ENCODE measurements at regions not wholly inside any gene's neighbourhood (a gene's known extent, or its start where the extent isn't known, plus 50 kb on each side); places are given as distances from the start of the nearest gene placed in this dataset.

DNA sequence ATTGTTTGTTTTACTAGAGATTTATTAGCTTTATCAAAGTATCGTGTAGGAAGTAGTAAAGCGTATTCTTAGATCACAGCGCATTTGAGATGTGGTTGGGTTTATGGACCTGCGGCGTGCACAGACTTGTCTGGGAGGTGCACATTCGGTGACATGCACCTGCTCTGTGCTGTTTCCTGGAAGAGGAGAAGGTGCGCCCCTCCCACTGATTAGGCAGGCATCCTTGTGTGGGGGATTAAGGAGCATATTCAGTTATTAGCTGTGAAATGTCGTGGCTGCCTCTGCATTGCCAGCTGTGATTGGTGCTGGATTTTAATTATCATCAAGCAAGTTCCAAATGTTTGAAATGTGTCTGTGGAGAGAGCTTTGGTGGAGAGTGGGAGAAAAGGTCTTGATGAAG, 903.8 kb upstream of the RBFOX1 start:
- ATAC-seq: no peak
- intact Hi-C loops (cut with micrococcal nuclease): no loop called here
- no peak for DNase-seq

DNA sequence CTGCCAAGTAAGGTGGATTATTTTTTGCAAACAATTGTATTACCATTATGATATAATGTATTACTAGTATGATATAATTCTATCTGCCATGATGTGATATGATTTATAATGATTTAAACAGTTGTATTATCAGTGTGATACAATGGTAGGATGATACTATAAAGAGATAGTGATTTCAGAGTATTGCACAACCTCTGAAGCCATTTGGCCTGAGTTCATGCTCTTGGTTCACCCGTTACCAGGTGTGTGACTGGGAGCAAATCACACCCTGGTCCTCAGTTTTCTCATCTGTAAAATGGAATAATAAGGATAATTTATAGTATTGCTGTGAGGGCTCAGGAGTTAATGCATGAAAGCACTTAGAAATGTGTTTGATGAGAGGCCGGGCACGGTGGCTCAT, 905.0 kb upstream of the RBFOX1 start:
- intact Hi-C loops (cut with micrococcal nuclease): no loop called here
- DNase-seq: no peak
- ATAC-seq: no peak

DNA sequence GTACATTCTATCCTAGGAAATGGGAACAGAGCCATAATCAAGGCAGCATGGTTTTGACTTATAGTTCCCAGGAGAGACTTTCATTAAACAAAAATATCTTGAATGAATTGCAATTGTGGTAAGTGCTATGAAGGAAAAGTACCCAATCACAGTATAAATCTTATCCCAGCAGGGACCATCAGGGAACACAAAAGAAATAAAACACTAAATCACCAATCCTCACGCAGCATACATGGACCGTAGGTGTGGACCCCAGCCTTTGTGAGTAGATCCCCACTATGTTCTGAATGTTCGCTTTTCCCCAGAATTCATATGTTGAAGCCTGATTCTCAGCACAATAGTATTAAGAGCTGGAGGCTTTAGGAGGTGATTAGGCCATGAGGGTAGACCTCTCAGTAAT, 925.0 kb upstream of the RBFOX1 start:
- ATAC-seq: no peak
- intact Hi-C loops (cut with micrococcal nuclease): no loop called here
- DNase-seq: no peak

DNA sequence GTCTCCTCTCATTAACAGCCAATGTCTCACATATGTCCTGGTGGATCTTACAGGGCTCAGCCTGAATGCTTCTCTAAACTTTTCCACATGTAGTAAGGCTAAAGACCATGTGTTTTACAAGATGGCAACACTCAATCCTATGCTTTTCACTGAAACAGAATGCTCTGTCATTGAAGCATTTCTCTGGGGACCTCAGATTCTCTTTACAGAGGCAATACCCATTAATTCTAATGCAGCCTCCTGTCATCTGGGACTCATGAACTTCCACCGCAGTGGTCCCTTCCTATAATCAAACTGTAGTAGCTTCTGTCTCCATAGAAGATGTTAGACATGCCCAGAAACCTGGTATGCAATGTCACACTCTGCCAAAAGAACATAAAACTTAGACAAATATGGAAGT, 926.6 kb upstream of the RBFOX1 start:
- ATAC-seq (no peak), DNase-seq (no peak)
- intact Hi-C loops (cut with micrococcal nuclease): no loop called here

GRCh38 chr16:6382924-6383459, 949.7 kb upstream of the RBFOX1 start:
- ATAC-seq (no peak), DNase-seq (no peak)
- intact Hi-C loops (cut with micrococcal nuclease): no loop called here

- DNase-seq: no peak
- no peak for ATAC-seq
- intact Hi-C loops (cut with micrococcal nuclease): no loop called here
These were observed 950.7 kb upstream of the RBFOX1 start for GRCh38 chr16:6381896-6382295.

DNA sequence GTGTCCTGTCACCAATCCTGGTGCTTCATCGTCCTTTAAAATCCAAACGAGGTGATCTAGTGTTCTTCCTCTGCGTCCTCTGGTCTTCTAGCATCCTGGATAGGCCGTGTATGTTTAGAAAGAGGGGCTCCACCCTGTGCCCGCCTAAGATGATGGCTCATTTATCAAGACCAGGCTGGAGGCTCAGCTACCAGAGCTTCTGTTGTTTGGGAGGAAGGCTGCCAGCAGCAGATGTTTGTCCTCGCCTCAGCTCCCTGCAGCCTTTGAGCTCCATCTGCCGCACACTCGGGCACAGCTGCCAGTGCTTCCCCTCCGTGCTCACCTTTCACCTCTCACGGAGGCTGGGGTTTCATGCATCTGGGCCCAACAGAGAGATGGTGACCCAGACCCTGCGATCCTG, 954.7 kb upstream of the RBFOX1 start:
- intact Hi-C loops (cut with micrococcal nuclease): no loop called here
- no peak for DNase-seq
- no peak for ATAC-seq

- DNase-seq: no peak
- ATAC-seq: no peak
- intact Hi-C loops (cut with micrococcal nuclease): no loop called here
These were observed 957.1 kb upstream of the RBFOX1 start for GRCh38 chr16:6375465-6376075.

DNA sequence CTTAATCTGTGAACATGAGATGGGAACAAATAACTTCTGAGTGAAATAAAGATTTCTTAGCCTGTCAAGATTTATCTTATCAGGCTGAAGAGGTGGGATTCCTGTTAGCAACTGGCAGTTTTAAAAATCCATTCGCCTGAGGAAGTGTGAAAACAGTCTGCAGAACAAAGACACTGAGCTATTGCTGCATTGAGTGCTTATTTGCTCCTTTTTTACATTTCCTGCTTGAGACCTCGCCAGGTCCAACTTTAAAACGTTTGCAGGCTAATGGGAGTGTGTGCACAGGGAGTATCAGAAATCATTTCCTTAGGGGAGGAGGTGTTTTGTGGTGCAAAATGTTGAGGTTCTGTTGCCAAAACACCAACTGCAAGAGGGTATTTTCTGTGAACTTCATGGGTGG, 957.8 kb upstream of the RBFOX1 start:
- intact Hi-C loops (cut with micrococcal nuclease): no loop called here
- DNase-seq (no peak), ATAC-seq (no peak)

DNA sequence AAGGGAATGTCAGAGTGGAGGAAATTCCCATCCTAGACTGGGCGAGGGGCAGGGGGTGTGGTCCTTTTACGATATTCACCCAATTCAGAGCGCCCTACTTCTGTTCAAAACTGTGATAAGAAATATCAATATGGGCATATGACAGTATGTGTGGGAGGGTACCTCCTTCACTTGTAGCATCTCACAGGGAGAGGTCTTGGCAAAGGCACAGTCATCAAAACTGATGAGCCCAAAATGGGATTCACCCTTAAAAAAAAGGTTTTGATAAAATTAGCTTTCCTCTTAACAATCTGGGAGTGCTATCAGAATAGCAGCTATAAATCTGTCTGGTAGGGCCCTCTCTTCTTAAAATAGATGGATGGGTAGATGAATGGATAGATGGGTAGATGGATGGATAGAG, 967.8 kb upstream of the RBFOX1 start:
- ATAC-seq (no peak), DNase-seq (no peak)
- intact Hi-C loops (cut with micrococcal nuclease): no loop called here

DNA sequence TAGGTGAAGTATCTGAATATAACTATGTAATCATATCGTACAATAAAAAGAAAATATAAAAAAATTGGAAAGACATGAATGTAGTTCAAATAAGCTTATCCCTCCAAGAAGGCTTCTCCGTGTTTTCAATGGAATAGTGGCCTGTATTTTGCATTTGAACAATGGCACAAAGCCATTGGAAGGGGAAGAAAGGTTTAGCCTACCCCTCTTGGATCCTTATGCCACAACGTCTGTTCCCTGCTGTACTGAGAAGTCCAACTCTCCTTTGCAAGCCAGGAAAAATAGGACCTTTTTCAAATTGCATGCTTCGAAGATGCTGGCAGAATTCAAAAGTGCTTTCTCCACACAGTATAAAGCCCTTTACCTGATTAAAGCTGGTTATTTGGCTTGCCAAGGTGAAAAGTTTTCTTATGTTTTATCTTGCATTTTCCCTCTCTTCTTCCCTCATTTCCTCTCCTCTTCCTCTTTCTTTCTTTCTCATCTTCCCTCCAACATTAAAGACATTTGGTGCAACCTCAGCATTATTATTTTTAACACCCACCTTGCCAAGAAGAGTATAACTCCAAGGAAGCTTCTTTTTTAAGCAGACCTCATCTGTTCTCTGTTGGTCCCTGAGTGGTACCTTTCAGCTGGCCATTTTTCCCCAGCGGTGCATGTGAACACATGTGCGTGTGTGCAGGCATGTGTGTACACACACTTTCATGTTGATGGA, 968.6 kb upstream of the RBFOX1 start:
- DNase-seq (no peak), ATAC-seq (no peak)
- intact Hi-C loops (cut with micrococcal nuclease): no loop called here

DNA sequence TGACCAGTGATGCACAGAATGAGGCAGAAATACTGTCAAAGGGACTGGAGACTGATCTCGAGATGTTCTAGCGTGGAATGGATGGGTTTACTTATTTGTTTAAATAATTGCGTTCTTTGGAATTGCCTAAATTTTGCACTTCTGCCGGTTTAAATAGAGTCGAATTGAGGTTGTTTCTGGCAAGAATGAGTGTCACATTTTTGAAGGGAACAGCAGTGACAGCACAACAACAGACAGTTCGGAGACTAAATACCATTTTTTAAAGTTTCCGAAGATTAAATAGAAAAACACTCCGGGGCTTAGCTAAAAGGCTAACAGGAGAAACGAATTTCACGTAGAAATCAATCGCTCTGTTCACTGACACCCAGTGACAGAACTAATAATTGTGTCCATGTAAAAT, 969.2 kb upstream of the RBFOX1 start:
- no peak for DNase-seq
- intact Hi-C loops (cut with micrococcal nuclease): no loop called here
- ATAC-seq: no peak

DNA sequence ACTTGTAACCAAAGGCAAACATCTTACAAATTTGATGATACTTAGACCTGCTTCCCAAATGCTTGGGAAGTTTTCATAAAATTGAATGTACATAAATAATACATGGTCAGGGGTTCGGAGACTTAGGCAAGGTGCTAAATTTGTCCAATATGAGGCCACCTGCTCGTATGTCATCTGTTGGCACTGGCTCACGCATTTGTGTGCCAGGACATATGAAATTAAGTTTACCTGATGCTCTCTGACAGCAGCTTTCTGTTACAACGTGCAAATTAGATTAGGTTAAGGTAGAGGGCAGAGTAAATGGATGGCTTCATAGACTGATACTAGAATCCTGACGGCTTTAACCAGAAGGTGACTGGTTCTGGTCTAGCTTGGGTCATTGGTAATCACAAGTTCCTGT, 970.3 kb upstream of the RBFOX1 start:
- no peak for ATAC-seq
- DNase-seq: no peak
- intact Hi-C loops (cut with micrococcal nuclease): no loop called here

DNA sequence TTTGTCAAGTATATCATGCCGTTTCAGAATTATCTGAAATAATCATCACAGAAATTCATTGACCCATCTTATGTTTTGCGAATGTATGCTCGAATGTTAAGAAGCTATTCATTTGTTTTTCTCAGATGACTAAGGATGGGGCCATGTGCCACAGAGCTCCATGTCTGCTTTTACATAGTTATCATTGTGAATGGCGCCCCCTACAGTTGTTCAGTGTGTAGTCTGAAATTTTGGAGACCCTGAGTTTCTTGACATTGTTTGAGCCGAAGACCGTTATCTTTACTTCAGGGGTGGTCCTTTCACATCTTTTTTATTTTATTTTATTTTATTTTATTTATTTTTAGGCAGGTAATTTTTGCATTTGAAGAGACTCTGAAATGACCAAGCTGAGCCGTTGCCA, 972.0 kb upstream of the RBFOX1 start:
- intact Hi-C loops (cut with micrococcal nuclease): no loop called here
- no peak for ATAC-seq

GRCh38 chr16:6356911-6357310, 975.7 kb upstream of the RBFOX1 start:
- no peak for DNase-seq
- intact Hi-C loops (cut with micrococcal nuclease): no loop called here
- no peak for ATAC-seq

More for the DNA sequence above, 972.0 kb upstream of the RBFOX1 start:
- no peak for DNase-seq

GRCh38 chr16:6349725-6350124, 982.9 kb upstream of the RBFOX1 start:
- DNase-seq (no peak), ATAC-seq (no peak)
- intact Hi-C loops (cut with micrococcal nuclease): no loop called here

DNA sequence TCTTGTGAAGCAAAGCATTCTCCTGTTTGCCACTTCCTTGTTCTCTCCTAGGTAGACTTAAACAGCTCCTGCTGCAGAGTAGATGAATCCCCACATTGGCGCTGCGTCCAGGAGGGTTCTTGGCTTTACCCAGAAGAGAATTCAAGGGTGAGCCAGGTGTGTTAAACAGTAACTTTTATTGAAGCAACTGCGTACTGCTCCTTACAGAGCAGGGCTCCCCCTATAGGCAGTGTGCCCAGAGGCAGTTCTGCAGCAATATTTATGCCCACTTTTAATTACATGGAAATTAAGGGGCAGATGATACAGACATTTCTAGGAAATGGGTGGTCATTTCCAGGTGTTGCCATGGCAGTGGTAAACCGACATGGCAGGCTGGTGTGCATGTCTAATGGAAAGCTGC, 987.6 kb upstream of the RBFOX1 start:
- intact Hi-C loops (cut with micrococcal nuclease): no loop called here
- ATAC-seq (no peak), DNase-seq (no peak)

DNA sequence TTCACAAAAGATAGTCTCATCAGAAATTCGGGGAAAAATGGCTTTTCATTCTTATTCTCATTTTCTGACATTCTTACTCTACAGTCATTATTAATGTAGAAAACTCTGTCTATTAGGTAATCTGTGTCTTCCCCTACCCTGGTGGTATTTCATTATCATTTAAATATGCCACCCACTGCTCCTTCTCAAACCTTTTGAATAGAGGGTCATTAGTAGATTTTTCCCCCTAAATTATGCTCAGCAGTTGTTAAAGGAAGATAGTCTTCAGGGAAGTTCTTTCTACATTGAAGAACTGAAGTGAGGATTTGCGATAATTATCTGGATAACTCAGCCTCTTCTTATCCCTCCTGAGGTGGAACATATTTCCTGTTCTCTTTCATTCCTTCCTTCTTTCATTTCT, 989.5 kb upstream of the RBFOX1 start:
- intact Hi-C loops (cut with micrococcal nuclease): no loop called here
- no peak for ATAC-seq
- DNase-seq: no peak

GRCh38 chr16:6341981-6342380, 990.7 kb upstream of the RBFOX1 start:
- no peak for ATAC-seq
- intact Hi-C loops (cut with micrococcal nuclease): no loop called here
- no peak for DNase-seq

GRCh38 chr16:6335072-6335471, 997.6 kb upstream of the RBFOX1 start:
- ATAC-seq (no peak), DNase-seq (no peak)
- intact Hi-C loops (cut with micrococcal nuclease): no loop called here

- DNase-seq (no peak), ATAC-seq (no peak)
- intact Hi-C loops (cut with micrococcal nuclease): no loop called here
These were observed 1000.9 kb upstream of the RBFOX1 start for GRCh38 chr16:6331770-6332169.
